H9 (cell line): ENCODE measurements at regions not wholly inside any gene's neighbourhood (a gene's known extent, or its start where the extent isn't known, plus 50 kb on each side); places are given as distances from the start of the nearest gene placed in this dataset.
"Not testable (repeated sequence)": the region's sequence is repeated elsewhere in the genome, so short reads cannot be mapped to it uniquely, and the experiment has no call there.

Experiments used
- DNase-seq: peaks from one replicate; pipeline ENCODE4 v3.0.0-alpha.2; 2017
- H2AFZ ChIP-seq: one replicate; pipeline ENCODE4 v1.6.1; 2013; ENCODE audit warnings: mild to moderate bottlenecking, low read length, control low read depth, moderate library complexity
- H2AK5ac ChIP-seq: 2 replicates; pipeline ENCODE4 v1.6.1; 2013; ENCODE audit warnings: low read length, control low read depth, mixed read lengths; ENCODE audit not compliant: insufficient read length
- H2BK120ac ChIP-seq: one replicate; pipeline ENCODE4 v1.6.1; 2013; ENCODE audit warnings: low read depth, mild to moderate bottlenecking, low read length, control low read depth, inconsistent platforms; ENCODE audit not compliant: poor library complexity, severe bottlenecking
- H2BK12ac ChIP-seq: 2 replicates; pipeline ENCODE4 v1.6.1; 2013; ENCODE audit warnings: low read length, control low read depth, mixed read lengths, low read depth; ENCODE audit not compliant: insufficient read length
- H2BK15ac ChIP-seq: 2 replicates; pipeline ENCODE4 v1.6.1; 2013; ENCODE audit warnings: low read depth, low read length, control low read depth
- H2BK20ac ChIP-seq: one replicate; pipeline ENCODE4 v1.6.1; 2013; ENCODE audit warnings: low read depth, mild to moderate bottlenecking, low read length, control low read depth, inconsistent platforms; ENCODE audit not compliant: poor library complexity, severe bottlenecking
- H2BK5ac ChIP-seq: 2 replicates; pipeline ENCODE4 v1.6.1; 2013; ENCODE audit warnings: low read length, control low read depth, mixed read lengths; ENCODE audit not compliant: insufficient read length
- H3K14ac ChIP-seq: 2 replicates; pipeline ENCODE4 v1.6.1; 2013; ENCODE audit warnings: low read length, control low read depth; ENCODE audit not compliant: insufficient read depth
- H3K18ac ChIP-seq: 2 replicates; pipeline ENCODE4 v1.6.1; 2013; ENCODE audit warnings: low read depth, mild to moderate bottlenecking, mixed read lengths, low read length, control low read depth; ENCODE audit not compliant: insufficient read length
- H3K23ac ChIP-seq: 2 replicates; pipeline ENCODE4 v1.6.1; 2013; ENCODE audit warnings: low read length, control low read depth, mixed read lengths, low read depth; ENCODE audit not compliant: insufficient read length
- H3K23me2 ChIP-seq: 2 replicates; pipeline ENCODE4 v1.6.1; 2013; ENCODE audit warnings: low read depth, mild to moderate bottlenecking, mixed read lengths, low read length, control low read depth; ENCODE audit not compliant: insufficient read length, poor library complexity, severe bottlenecking
- H3K27ac ChIP-seq: 2 replicates; pipeline ENCODE4 v1.5.1; 2013; ENCODE audit warnings: low read length, control low read depth, mixed read lengths, low read depth; ENCODE audit not compliant: insufficient read length
- H3K27me3 ChIP-seq: 2 replicates; pipeline ENCODE4 v1.6.1; 2013; ENCODE audit warnings: low read length, control low read depth, inconsistent platforms; ENCODE audit not compliant: insufficient read depth
- H3K4ac ChIP-seq: 2 replicates; pipeline ENCODE4 v1.6.1; 2013; ENCODE audit warnings: low read depth, mild to moderate bottlenecking, control low read depth, inconsistent platforms, low read length, moderate library complexity
- H3K4me1 ChIP-seq: 2 replicates; pipeline ENCODE4 v1.6.1; 2013; ENCODE audit warnings: low read length, control low read depth, inconsistent platforms; ENCODE audit not compliant: insufficient read depth
- H3K4me2 ChIP-seq: 2 replicates; pipeline ENCODE4 v1.6.1; 2013; ENCODE audit warnings: low read length, control low read depth, mixed read lengths; ENCODE audit not compliant: insufficient read length, insufficient read depth
- H3K56ac ChIP-seq: 2 replicates; pipeline ENCODE4 v1.6.1; 2013; ENCODE audit warnings: low read depth, mild to moderate bottlenecking, mixed read lengths, low read length, control low read depth; ENCODE audit not compliant: insufficient read length
- H3K79me1 ChIP-seq: 2 replicates; pipeline ENCODE4 v1.6.1; 2013; ENCODE audit warnings: low read depth, mild to moderate bottlenecking, moderate library complexity, low read length, control low read depth, inconsistent platforms; ENCODE audit not compliant: insufficient read depth, poor library complexity, severe bottlenecking
- H3K79me2 ChIP-seq: 2 replicates; pipeline ENCODE4 v1.6.1; 2013; ENCODE audit warnings: low read length, control low read depth, inconsistent platforms; ENCODE audit not compliant: insufficient read depth
- H3K9ac ChIP-seq: 2 replicates; pipeline ENCODE4 v1.6.1; 2013; ENCODE audit warnings: low read length, control low read depth, mixed read lengths; ENCODE audit not compliant: insufficient read length; ENCODE audit errors: extremely low read depth
- H3K9me3 ChIP-seq: one replicate; pipeline ENCODE4 v1.6.1; 2013; ENCODE audit warnings: low read depth, low read length, inconsistent platforms; ENCODE audit not compliant: control insufficient read depth
- H3T11ph ChIP-seq: one replicate; pipeline ENCODE4 v1.6.1; 2013; ENCODE audit warnings: mild to moderate bottlenecking, low read length, control low read depth, inconsistent platforms
- H4K20me1 ChIP-seq: one replicate; pipeline ENCODE4 v1.6.1; 2013; ENCODE audit not compliant: control insufficient read depth, insufficient read length, insufficient read depth
- H4K5ac ChIP-seq: 2 replicates; pipeline ENCODE4 v1.6.1; 2013; ENCODE audit warnings: low read depth, mild to moderate bottlenecking, mixed read lengths, low read length, control low read depth; ENCODE audit not compliant: insufficient read length
- H4K8ac ChIP-seq: replicated peaks from 2 replicates; pipeline ENCODE4 v1.6.1; 2013; ENCODE audit warnings: low read length, control low read depth, mixed read lengths, low read depth; ENCODE audit not compliant: insufficient read length
- H4K91ac ChIP-seq: 2 replicates; pipeline ENCODE4 v1.6.1; 2013; ENCODE audit warnings: low read depth, mild to moderate bottlenecking, moderate library complexity, mixed read lengths, low read length, control low read depth; ENCODE audit not compliant: insufficient read length
- H3K27ac Mint-ChIP-seq, 3 experiments: 2 replicates in 2 of 3; 3 replicates in 1 of 3; pipeline ENCODE4 v1.8.0; 2020 to 2021; ENCODE audit warnings: mixed read lengths in 3 of 3, mild to moderate bottlenecking in 1 of 3, moderate library complexity in 1 of 3
- H3K27me3 Mint-ChIP-seq: 2 replicates; pipeline ENCODE4 v1.8.0; 2021; ENCODE audit warnings: low read depth, mild to moderate bottlenecking, moderate library complexity, mixed read lengths
- H3K36me3 Mint-ChIP-seq, 3 experiments: 2 replicates in 2 of 3; 3 replicates in 1 of 3; pipeline ENCODE4 v1.8.0; 2020 to 2021; ENCODE audit warnings: low read depth in 3 of 3, mixed read lengths in 3 of 3; ENCODE audit not compliant: insufficient read depth in 1 of 3
- H3K4me1 Mint-ChIP-seq, 2 experiments: 2 replicates each; pipeline ENCODE4 v1.8.0; 2020; ENCODE audit warnings: mixed read lengths in 2 of 2
- H3K4me3 Mint-ChIP-seq, 2 experiments: 2 replicates in 1 of 2; 3 replicates in 1 of 2; pipeline ENCODE4 v1.8.0; 2020 to 2021; ENCODE audit warnings: mild to moderate bottlenecking in 2 of 2, mixed read lengths in 2 of 2, moderate library complexity in 1 of 2
- H3K9me3 Mint-ChIP-seq, 2 experiments: 2 replicates in 1 of 2; 3 replicates in 1 of 2; pipeline ENCODE4 v1.8.0; 2020; ENCODE audit warnings: mild to moderate bottlenecking in 2 of 2, mixed read lengths in 2 of 2, moderate library complexity in 1 of 2
- CTCF ChIP-seq: fragments of 200-600 bp; sonication (generic); conservative IDR thresholded peaks from 3 replicates; pipeline ENCODE4 v1.8.0; 2021; ENCODE audit warnings: antibody characterized with exemption, mild to moderate bottlenecking
- WGBS: extraction: QIAGEN DNeasy Blood & Tissue Kit; methylation state at CpG from one replicate; pipeline ENCODE4 v1.1.7; 2013; ENCODE audit warnings: missing lambda C conversion rate, low lambda C conversion rate, mixed read lengths; ENCODE audit not compliant: insufficient read length; ENCODE audit errors: extremely low coverage; 5-methylcytosine and 5-hydroxymethylcytosine counted together

GRCh38 chr9:24986331-24986730 is 440.6 kb upstream of the IZUMO3 start:
- H2BK5ac ChIP-seq = no peak overlapping the region
- H3K4ac ChIP-seq = no peak overlapping the region
- H4K20me1 ChIP-seq = no peaks in the 10 kb centered on the region
- no peak overlapping the region for H3K4me2 ChIP-seq
- Mint-ChIP-seq H3K27me3 (no peaks in the 10 kb centered on the region), H3K27ac (no peak overlapping the region), H3K36me3 (0 out of 7 replicates have a peak, but pooled peaks cover 0 to 3% (median 0%) of the 10 kb centered on the region in 3 experiments), H3K4me3 (no peak overlapping the region), H3K4me1 (no peaks in the 10 kb centered on the region), H3K9me3 (peaks cover 2% of the 10 kb centered on the region in 2 experiments; a peak in 2 of 5 replicates)
- H3T11ph ChIP-seq = no peak overlapping the region
- no peak overlapping the region for H3K56ac ChIP-seq
- H2AFZ ChIP-seq = no peak overlapping the region
- no peak overlapping the region for H3K18ac ChIP-seq
- H3K9me3 ChIP-seq = no peaks in the 10 kb centered on the region
- no peak overlapping the region for H2BK20ac ChIP-seq
- no peaks in the 10 kb centered on the region for H3K27me3 ChIP-seq
- no peak overlapping the region for H4K8ac ChIP-seq
- no peaks in the 10 kb centered on the region for H3K79me1 ChIP-seq
- no peak overlapping the region for H4K91ac ChIP-seq
- H3K79me2 ChIP-seq = no peaks in the 10 kb centered on the region
- DNase-seq = no peak
- TF ChIP-seq CTCF = no peak
- no peak overlapping the region for H2BK120ac ChIP-seq
- no CpG with 5 or more reads among the region's 3 CpGs for WGBS
- H3K23me2 ChIP-seq = no peaks in the 10 kb centered on the region
- H3K27ac ChIP-seq = no peak overlapping the region
- H3K14ac ChIP-seq = no peak overlapping the region
- H4K5ac ChIP-seq = no peak overlapping the region
- H2BK15ac ChIP-seq = no peak overlapping the region
- H2BK12ac ChIP-seq = no peak overlapping the region
- no peak overlapping the region for H3K23ac ChIP-seq
- H3K4me1 ChIP-seq = no peaks in the 10 kb centered on the region
- no peak overlapping the region for H2AK5ac ChIP-seq
- H3K9ac ChIP-seq = no peak overlapping the region

GRCh38 chr9:24970780-24971179 is 425.1 kb upstream of the IZUMO3 start:
- H3K4me2 ChIP-seq, H3K23ac ChIP-seq, H3K18ac ChIP-seq, H3K4me1 ChIP-seq, H4K91ac ChIP-seq, H2BK20ac ChIP-seq, H3K27ac ChIP-seq, H3K4me1 Mint-ChIP-seq, H3K56ac ChIP-seq, H3K79me2 ChIP-seq, H2BK15ac ChIP-seq, H3K4ac ChIP-seq, H3K9me3 ChIP-seq, H2AK5ac ChIP-seq, DNase-seq, H3K27me3 ChIP-seq, H3K79me1 ChIP-seq, H3K9me3 Mint-ChIP-seq, H4K5ac ChIP-seq, H3K23me2 ChIP-seq, H3K14ac ChIP-seq, H2BK120ac ChIP-seq, H2BK12ac ChIP-seq, H3K27me3 Mint-ChIP-seq, H3K4me3 Mint-ChIP-seq, H3T11ph ChIP-seq, H3K36me3 Mint-ChIP-seq, H4K20me1 ChIP-seq, H3K9ac ChIP-seq, H4K8ac ChIP-seq, H2BK5ac ChIP-seq, H2AFZ ChIP-seq, H3K27ac Mint-ChIP-seq: not testable (repeated sequence)
- WGBS = no CpG with 5 or more reads among the region's 8 CpGs
